ENCODE measurements at regions not wholly inside any gene's neighbourhood (a gene's known extent, or its start where the extent isn't known, plus 50 kb on each side); places are given as distances from the start of the nearest gene placed in this dataset.

GRCh38 chr7:125355899-125356298 lies 426.3 kb upstream of the POT1 start:
- no peak for TF ChIP-seq CTCF (IDR thresholded peaks at IDR 0.05)
- no peak for TF ChIP-seq POLR2A (IDR thresholded peaks at IDR 0.05; ENCODE audit: low read length)
- TF ChIP-seq EP300 (IDR thresholded peaks at IDR 0.05): no peak
- no peak for TF ChIP-seq NR3C1 (IDR thresholded peaks at IDR 0.05)
- TF ChIP-seq BCL3 (IDR thresholded peaks at IDR 0.05): no peak
- TF ChIP-seq ELK1 (IDR thresholded peaks at IDR 0.05; ENCODE audit: low read depth, low read length): no peak
- TF ChIP-seq PBX3 (IDR thresholded peaks at IDR 0.05): no peak
- no peak for TF ChIP-seq RFX5 (IDR thresholded peaks at IDR 0.05)
- no peak for TF ChIP-seq POLR2AphosphoS2 (conservative IDR thresholded peaks at IDR 0.05; ENCODE audit: low read length)
- TF ChIP-seq SREBF2 (IDR thresholded peaks at IDR 0.05): no peak
- no peak for TF ChIP-seq HOXA7 (CRISPR knock-in tag; IDR thresholded peaks at IDR 0.05)
- no peak for TF ChIP-seq CEBPB (IDR thresholded peaks at IDR 0.05)
- TF ChIP-seq REST (IDR thresholded peaks at IDR 0.05): no peak
- TF ChIP-seq RAD21 (conservative IDR thresholded peaks at IDR 0.05 in 1 of 2, IDR thresholded peaks at IDR 0.05 in 1 of 2): no peak
